ENCODE measurements at regions not wholly inside any gene's neighbourhood (a gene's known extent, or its start where the extent isn't known, plus 50 kb on each side); places are given as distances from the start of the nearest gene placed in this dataset.

DNA sequence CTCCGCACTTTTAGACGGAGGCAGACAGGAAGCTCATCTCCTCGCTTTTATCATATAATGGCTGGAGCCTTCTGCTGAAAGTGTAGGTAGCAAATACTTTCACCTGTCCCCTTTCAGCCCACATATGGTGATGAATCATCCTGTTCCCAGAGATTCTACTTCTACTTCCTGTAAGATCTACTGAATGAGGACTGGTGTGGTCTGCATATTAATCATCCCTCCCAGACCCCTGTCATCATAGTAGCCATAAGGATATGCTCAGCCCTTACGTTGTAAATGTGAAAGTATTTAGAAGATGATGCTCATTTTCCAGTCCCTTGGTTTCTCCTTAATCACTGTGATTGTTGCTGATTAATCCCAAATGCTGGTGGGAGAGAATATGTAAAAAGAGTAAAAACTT is 268.2 kb upstream of the GRIP1 start:
- DNase-seq (no peak), ATAC-seq (ENCODE audit: low FRiP score) (no peak)
- Histone ChIP-seq H3K27me3 (ENCODE audit: control insufficient read depth in 1 of 2, insufficient read depth in 2 of 2, low read length in 1 of 2) (no peaks in the 10 kb centered on the region), H3K9me3 (ENCODE audit: control insufficient read depth, low read length) (no peaks in the 10 kb centered on the region), H3K27ac (ENCODE audit: low read depth in 1 of 2, low read length in 2 of 2) (no peak overlapping the region), H3K4me3 (ENCODE audit: low read length in 2 of 2) (no peak overlapping the region), H3K4me1 (ENCODE audit: control insufficient read depth in 1 of 2, insufficient read depth in 2 of 2, low read length in 2 of 2) (no peaks in the 10 kb centered on the region), H3K36me3 (ENCODE audit: control insufficient read depth in 1 of 2, insufficient read depth in 2 of 2, low read length in 1 of 2) (no peaks in the 10 kb centered on the region)
- intact Hi-C loops (cut with DNase I), result no loop called here
- 76 to 80% methylated on average over 4 of the region's 4 CpGs for WGBS, 2 donors

GRCh38 chr12:66952668-66953067 is 273.8 kb upstream of the GRIP1 start:
- intact Hi-C loops (cut with DNase I), result no loop called here
- WGBS, 2 donors, result 69 to 81% methylated on average over 1 of the region's 1 CpG
- H3K27ac ChIP-seq (ENCODE audit: low read depth in 1 of 2, low read length in 2 of 2), result no peak overlapping the region
- no peaks in the 10 kb centered on the region for H3K36me3 ChIP-seq (ENCODE audit: control insufficient read depth in 1 of 2, insufficient read depth in 2 of 2, low read length in 1 of 2)
- ATAC-seq (ENCODE audit: low FRiP score) (no peak), DNase-seq (no peak)
- H3K27me3 ChIP-seq (ENCODE audit: control insufficient read depth in 1 of 2, insufficient read depth in 2 of 2, low read length in 1 of 2), result no peaks in the 10 kb centered on the region
- no peaks in the 10 kb centered on the region for H3K9me3 ChIP-seq (ENCODE audit: control insufficient read depth, low read length)
- H3K4me1 ChIP-seq (ENCODE audit: control insufficient read depth in 1 of 2, insufficient read depth in 2 of 2, low read length in 2 of 2), result no peaks in the 10 kb centered on the region
- no peak overlapping the region for H3K4me3 ChIP-seq (ENCODE audit: low read length in 2 of 2)

DNA sequence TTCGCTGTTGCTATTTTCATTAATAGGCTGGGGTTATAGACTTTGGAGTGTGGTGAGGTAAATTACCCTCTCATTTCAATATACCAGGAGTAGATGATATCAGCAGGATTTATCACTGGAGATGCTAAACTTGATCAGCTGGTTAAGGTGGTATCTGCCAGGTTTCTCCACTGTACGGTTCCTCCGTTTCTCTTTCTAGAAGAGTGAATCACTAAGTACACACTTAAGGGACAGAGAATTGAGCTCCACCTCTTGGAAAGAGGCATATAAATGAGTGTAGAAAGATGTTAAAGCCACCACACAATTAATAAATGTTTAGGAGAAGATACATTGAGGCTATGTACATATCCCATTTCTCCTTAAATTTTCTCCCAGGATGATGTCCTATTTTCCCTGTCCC is 277.4 kb upstream of the GRIP1 start:
- ATAC-seq (ENCODE audit: low FRiP score) (no peak), DNase-seq (no peak)
- intact Hi-C loops (cut with DNase I), result no loop called here
- Histone ChIP-seq H3K27ac (ENCODE audit: low read depth in 1 of 2, low read length in 2 of 2) (no peak overlapping the region), H3K27me3 (ENCODE audit: control insufficient read depth in 1 of 2, insufficient read depth in 2 of 2, low read length in 1 of 2) (no peaks in the 10 kb centered on the region), H3K9me3 (ENCODE audit: control insufficient read depth, low read length) (peaks cover 1% of the 10 kb centered on the region), H3K4me1 (ENCODE audit: control insufficient read depth in 1 of 2, insufficient read depth in 2 of 2, low read length in 2 of 2) (no peaks in the 10 kb centered on the region), H3K4me3 (ENCODE audit: low read length in 2 of 2) (no peak overlapping the region), H3K36me3 (ENCODE audit: control insufficient read depth in 1 of 2, insufficient read depth in 2 of 2, low read length in 1 of 2) (no peaks in the 10 kb centered on the region)
- 91 to 96% methylated on average over 3 of the region's 3 CpGs for WGBS, 2 donors

- no peak overlapping the region for H3K4me3 ChIP-seq (ENCODE audit: low read length in 2 of 2)
- no peaks in the 10 kb centered on the region for H3K27me3 ChIP-seq (ENCODE audit: control insufficient read depth in 1 of 2, insufficient read depth in 2 of 2, low read length in 1 of 2)
- no peaks in the 10 kb centered on the region for H3K4me1 ChIP-seq (ENCODE audit: control insufficient read depth in 1 of 2, insufficient read depth in 2 of 2, low read length in 2 of 2)
- 59 to 67% methylated on average over 2 of the region's 2 CpGs for WGBS, 2 donors
- H3K9me3 ChIP-seq (ENCODE audit: control insufficient read depth, low read length), result peaks cover 1% of the 10 kb centered on the region
- ATAC-seq (ENCODE audit: low FRiP score), result no peak
- H3K36me3 ChIP-seq (ENCODE audit: control insufficient read depth in 1 of 2, insufficient read depth in 2 of 2, low read length in 1 of 2), result no peaks in the 10 kb centered on the region
- DNase-seq, result no peak
- intact Hi-C loops (cut with DNase I), result no loop called here
- no peak overlapping the region for H3K27ac ChIP-seq (ENCODE audit: low read depth in 1 of 2, low read length in 2 of 2)
Observed at GRCh38 chr12:66959276-66959675, 280.4 kb upstream of the GRIP1 start.

DNA sequence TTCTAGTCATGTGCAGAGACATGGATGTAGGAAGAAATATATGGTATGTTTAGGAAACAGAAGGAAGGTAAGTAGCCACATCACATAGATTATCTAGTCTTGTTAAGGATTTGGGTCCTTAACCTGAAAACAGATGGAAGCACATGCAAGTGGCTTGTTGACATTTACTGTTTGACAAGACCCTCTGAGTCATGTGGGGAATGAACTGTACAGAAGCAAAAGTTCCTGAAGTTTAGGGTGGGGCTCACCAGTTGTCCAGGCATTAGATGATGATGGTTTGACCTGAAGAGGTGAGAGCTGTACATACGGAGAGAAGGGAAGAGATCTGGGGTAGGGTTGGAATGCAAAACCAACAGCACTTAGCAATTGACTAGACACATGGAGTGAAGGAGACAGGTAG is 281.1 kb upstream of the GRIP1 start:
- Histone ChIP-seq H3K36me3 (ENCODE audit: control insufficient read depth in 1 of 2, insufficient read depth in 2 of 2, low read length in 1 of 2) (no peaks in the 10 kb centered on the region), H3K9me3 (ENCODE audit: control insufficient read depth, low read length) (peaks cover 1% of the 10 kb centered on the region), H3K4me3 (ENCODE audit: low read length in 2 of 2) (no peak overlapping the region), H3K4me1 (ENCODE audit: control insufficient read depth in 1 of 2, insufficient read depth in 2 of 2, low read length in 2 of 2) (no peaks in the 10 kb centered on the region), H3K27me3 (ENCODE audit: control insufficient read depth in 1 of 2, insufficient read depth in 2 of 2, low read length in 1 of 2) (no peaks in the 10 kb centered on the region), H3K27ac (ENCODE audit: low read depth in 1 of 2, low read length in 2 of 2) (no peak overlapping the region)
- intact Hi-C loops (cut with DNase I), result no loop called here
- DNase-seq (no peak), ATAC-seq (ENCODE audit: low FRiP score) (no peak)
- 83 to 96% methylated on average over 1 of the region's 1 CpG for WGBS, 2 donors

DNA sequence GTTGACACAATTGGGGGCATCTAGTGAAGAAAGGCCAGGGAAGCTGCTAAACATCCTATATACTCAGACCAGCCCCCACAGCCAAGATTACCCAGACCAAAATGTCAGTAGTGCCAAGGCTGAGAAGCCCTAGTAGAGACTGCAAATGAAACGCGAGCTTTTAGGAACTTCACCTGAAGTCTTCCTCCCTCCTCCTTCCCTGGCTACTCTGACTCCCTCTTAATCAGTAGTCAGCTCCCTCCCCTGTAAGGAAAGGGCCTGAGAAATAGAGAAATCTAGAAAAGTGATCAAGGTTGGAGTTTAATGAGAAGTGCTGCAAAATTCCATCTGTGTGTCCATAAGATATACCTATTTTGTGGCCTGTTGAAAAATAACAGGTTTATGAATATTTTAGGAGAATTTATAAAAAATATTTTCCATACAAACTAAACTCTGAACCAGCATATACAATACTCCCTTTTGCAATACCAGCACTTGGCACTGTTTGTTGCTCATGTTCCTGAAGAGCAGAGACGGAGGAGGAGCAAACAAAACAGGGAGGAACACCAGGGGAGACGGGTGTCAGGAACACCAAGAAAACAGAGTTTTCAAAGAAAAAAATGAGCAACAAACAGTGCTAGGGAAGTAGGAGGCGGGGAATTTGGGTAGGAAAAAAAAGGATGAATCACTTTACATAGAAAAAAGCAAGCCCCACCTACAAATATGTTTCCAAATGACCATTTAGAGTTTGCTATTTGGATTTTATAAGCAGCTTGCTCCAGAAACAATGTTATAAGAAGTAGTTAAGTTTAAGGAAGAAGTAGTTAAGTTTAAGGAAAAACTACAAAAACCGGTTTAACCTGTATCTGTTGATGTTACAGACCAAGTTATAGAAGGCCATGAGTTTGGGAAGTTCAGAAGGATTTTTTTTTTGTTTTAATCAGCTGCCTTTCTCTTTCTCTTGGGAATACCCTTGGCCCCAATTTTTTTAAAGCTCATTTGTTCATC is 282.1 kb upstream of the GRIP1 start:
- intact Hi-C loops (cut with DNase I), result no loop called here
- no peak overlapping the region for H3K4me3 ChIP-seq (ENCODE audit: low read length in 2 of 2)
- H3K27me3 ChIP-seq (ENCODE audit: control insufficient read depth in 1 of 2, insufficient read depth in 2 of 2, low read length in 1 of 2), result no peaks in the 10 kb centered on the region
- no peak for DNase-seq
- H3K9me3 ChIP-seq (ENCODE audit: control insufficient read depth, low read length), result peaks cover 1% of the 10 kb centered on the region
- H3K36me3 ChIP-seq (ENCODE audit: control insufficient read depth in 1 of 2, insufficient read depth in 2 of 2, low read length in 1 of 2), result no peaks in the 10 kb centered on the region
- ATAC-seq (ENCODE audit: low FRiP score), result no peak
- no peaks in the 10 kb centered on the region for H3K4me1 ChIP-seq (ENCODE audit: control insufficient read depth in 1 of 2, insufficient read depth in 2 of 2, low read length in 2 of 2)
- 79 to 80% methylated on average over 6 of the region's 6 CpGs for WGBS, 2 donors
- H3K27ac ChIP-seq (ENCODE audit: low read depth in 1 of 2, low read length in 2 of 2), result no peak overlapping the region

DNA sequence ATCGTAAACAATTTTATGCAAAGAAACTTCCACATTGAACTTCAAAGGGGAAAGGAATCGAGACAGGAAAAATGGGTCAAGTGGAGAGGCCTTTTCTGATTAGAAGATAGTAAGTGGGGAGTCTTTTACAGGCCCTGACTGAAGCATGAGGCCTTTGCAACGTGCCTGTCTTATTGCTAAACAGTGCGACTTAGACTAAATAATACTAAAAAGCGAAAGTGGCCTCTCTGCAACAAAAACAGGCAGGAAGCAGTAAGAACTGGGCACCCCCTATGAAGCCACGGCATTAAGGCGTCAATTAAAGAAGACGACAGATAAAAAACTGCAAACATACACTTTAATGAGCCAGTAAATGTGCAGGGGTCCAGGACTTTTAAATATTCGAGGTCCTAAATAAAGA is 283.4 kb upstream of the GRIP1 start:
- 75 to 77% methylated on average over 9 of the region's 9 CpGs for WGBS, 2 donors
- no peaks in the 10 kb centered on the region for H3K4me1 ChIP-seq (ENCODE audit: control insufficient read depth in 1 of 2, insufficient read depth in 2 of 2, low read length in 2 of 2)
- no peaks in the 10 kb centered on the region for H3K27me3 ChIP-seq (ENCODE audit: control insufficient read depth in 1 of 2, insufficient read depth in 2 of 2, low read length in 1 of 2)
- H3K27ac ChIP-seq (ENCODE audit: low read depth in 1 of 2, low read length in 2 of 2), result no peak overlapping the region
- ATAC-seq (ENCODE audit: low FRiP score), result no peak
- H3K4me3 ChIP-seq (ENCODE audit: low read length in 2 of 2), result no peak overlapping the region
- no peaks in the 10 kb centered on the region for H3K36me3 ChIP-seq (ENCODE audit: control insufficient read depth in 1 of 2, insufficient read depth in 2 of 2, low read length in 1 of 2)
- DNase-seq, result no peak
- intact Hi-C loops (cut with DNase I), result no loop called here
- H3K9me3 ChIP-seq (ENCODE audit: control insufficient read depth, low read length), result peaks cover 1% of the 10 kb centered on the region

DNA sequence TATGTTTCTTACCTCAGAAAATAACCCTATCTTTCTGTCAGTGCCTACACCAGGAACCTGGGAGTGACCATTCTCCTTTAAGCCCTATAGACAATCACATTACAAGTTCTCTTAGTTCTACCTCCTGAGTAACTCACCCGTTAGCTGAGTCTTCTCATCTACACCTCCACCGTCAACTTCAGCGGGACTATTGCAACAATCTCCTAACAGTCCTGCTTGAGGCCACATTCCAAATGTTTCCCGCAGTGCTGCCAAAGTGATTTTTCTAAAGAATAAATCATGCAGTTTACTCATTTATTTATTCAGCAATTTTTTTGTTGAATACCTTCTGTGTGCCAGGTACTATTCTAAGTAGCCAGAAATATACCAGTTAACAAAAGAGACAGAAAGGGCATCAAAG is 285.0 kb upstream of the GRIP1 start:
- Histone ChIP-seq H3K9me3 (ENCODE audit: control insufficient read depth, low read length) (peaks cover 1% of the 10 kb centered on the region), H3K36me3 (ENCODE audit: control insufficient read depth in 1 of 2, insufficient read depth in 2 of 2, low read length in 1 of 2) (no peaks in the 10 kb centered on the region), H3K4me1 (ENCODE audit: control insufficient read depth in 1 of 2, insufficient read depth in 2 of 2, low read length in 2 of 2) (no peaks in the 10 kb centered on the region), H3K27me3 (ENCODE audit: control insufficient read depth in 1 of 2, insufficient read depth in 2 of 2, low read length in 1 of 2) (no peaks in the 10 kb centered on the region), H3K27ac (ENCODE audit: low read depth in 1 of 2, low read length in 2 of 2) (no peak overlapping the region), H3K4me3 (ENCODE audit: low read length in 2 of 2) (no peak overlapping the region)
- intact Hi-C loops (cut with DNase I), result no loop called here
- 53 to 60% methylated on average over 4 of the region's 4 CpGs for WGBS, 2 donors
- ATAC-seq (ENCODE audit: low FRiP score), result no peak
- DNase-seq, result no peak

GRCh38 chr12:66964629-66965028 is 285.8 kb upstream of the GRIP1 start:
- intact Hi-C loops (cut with DNase I), result no loop called here
- Histone ChIP-seq H3K27ac (ENCODE audit: low read depth in 1 of 2, low read length in 2 of 2) (no peak overlapping the region), H3K9me3 (ENCODE audit: control insufficient read depth, low read length) (peaks cover 1% of the 10 kb centered on the region), H3K27me3 (ENCODE audit: control insufficient read depth in 1 of 2, insufficient read depth in 2 of 2, low read length in 1 of 2) (no peaks in the 10 kb centered on the region), H3K4me1 (ENCODE audit: control insufficient read depth in 1 of 2, insufficient read depth in 2 of 2, low read length in 2 of 2) (no peaks in the 10 kb centered on the region), H3K4me3 (ENCODE audit: low read length in 2 of 2) (no peak overlapping the region), H3K36me3 (ENCODE audit: control insufficient read depth in 1 of 2, insufficient read depth in 2 of 2, low read length in 1 of 2) (no peaks in the 10 kb centered on the region)
- DNase-seq, result no peak
- 36 to 49% methylated on average over 2 of the region's 2 CpGs for WGBS, 2 donors
- ATAC-seq (ENCODE audit: low FRiP score), result no peak
